Adrenal gland (tissue), 5 donors: ENCODE measurements at regions not wholly inside any gene's neighbourhood (a gene's known extent, or its start where the extent isn't known, plus 50 kb on each side); places are given as distances from the start of the nearest gene placed in this dataset.

Experiments
- POLR2A ChIP-seq, 2 donors: fragments of 450-650 bp; IDR thresholded peaks; one replicate each; pipeline ENCODE4 v1.6.1; 2017; ENCODE audit warnings: antibody characterized with exemption in 2 of 2, mild to moderate bottlenecking in 2 of 2, moderate library complexity in 1 of 2
- TF ChIP-seq, protein P1 (sequence below), 6 experiments: fragments of 450-650 bp in 4 of 6; fragments of 200-600 bp in 2 of 6; sonication (generic) in 1 of 6; IDR thresholded peaks; 1 replicate in 5 of 6; 2 replicates in 1 of 6; pipeline versions ENCODE4 v1.5.1 to v1.8.0; 2016 to 2021; ENCODE audit warnings: antibody characterized with exemption in 6 of 6, mild to moderate bottlenecking in 2 of 6, moderate library complexity in 1 of 6
- donor health status: DM: no; HTN: no; CAD: no.

- TF ChIP-seq, protein P1, sequence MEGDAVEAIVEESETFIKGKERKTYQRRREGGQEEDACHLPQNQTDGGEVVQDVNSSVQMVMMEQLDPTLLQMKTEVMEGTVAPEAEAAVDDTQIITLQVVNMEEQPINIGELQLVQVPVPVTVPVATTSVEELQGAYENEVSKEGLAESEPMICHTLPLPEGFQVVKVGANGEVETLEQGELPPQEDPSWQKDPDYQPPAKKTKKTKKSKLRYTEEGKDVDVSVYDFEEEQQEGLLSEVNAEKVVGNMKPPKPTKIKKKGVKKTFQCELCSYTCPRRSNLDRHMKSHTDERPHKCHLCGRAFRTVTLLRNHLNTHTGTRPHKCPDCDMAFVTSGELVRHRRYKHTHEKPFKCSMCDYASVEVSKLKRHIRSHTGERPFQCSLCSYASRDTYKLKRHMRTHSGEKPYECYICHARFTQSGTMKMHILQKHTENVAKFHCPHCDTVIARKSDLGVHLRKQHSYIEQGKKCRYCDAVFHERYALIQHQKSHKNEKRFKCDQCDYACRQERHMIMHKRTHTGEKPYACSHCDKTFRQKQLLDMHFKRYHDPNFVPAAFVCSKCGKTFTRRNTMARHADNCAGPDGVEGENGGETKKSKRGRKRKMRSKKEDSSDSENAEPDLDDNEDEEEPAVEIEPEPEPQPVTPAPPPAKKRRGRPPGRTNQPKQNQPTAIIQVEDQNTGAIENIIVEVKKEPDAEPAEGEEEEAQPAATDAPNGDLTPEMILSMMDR (IDR thresholded peaks at IDR 0.05), result no peak
- no peak for TF ChIP-seq POLR2A (IDR thresholded peaks at IDR 0.05)
Observed at GRCh38 chr5:104170926-104171325, 608.3 kb upstream of the NUDT12 start.
